Heart right ventricle (tissue), 16 donors: ENCODE measurements at regions not wholly inside any gene's neighbourhood (a gene's known extent, or its start where the extent isn't known, plus 50 kb on each side); places are given as distances from the start of the nearest gene placed in this dataset.

Experiments
- ATAC-seq, 8 donors: fragments of 200-7000 bp; cut with Tn5 transposase; one replicate each; pipeline ENCODE4 v1.9.1; 2020; ENCODE audit warnings: mild to moderate bottlenecking in 8 of 8, moderate library complexity in 8 of 8, moderate number of reproducible peaks in 1 of 8
- DNase-seq, 2 donors: peaks; one replicate each; pipeline ENCODE4 v3.0.0-alpha.2; 2020
- H3K27ac ChIP-seq, 10 donors: fragments of 200-600 bp; sonication (generic) in 2 of 10; one replicate each; pipeline versions ENCODE4 v1.5.0 to v1.8.0; 2020 to 2022; ENCODE audit warnings: mild to moderate bottlenecking in 3 of 10
- H3K27me3 ChIP-seq, 7 donors: fragments of 200-600 bp; one replicate each; pipeline ENCODE4 v1.8.0; 2021 to 2022; ENCODE audit warnings: mild to moderate bottlenecking in 2 of 7
- H3K36me3 ChIP-seq, 9 donors: fragments of 200-600 bp; sonication (generic) in 1 of 9; one replicate each; pipeline versions ENCODE4 v1.5.0 to v1.8.0; 2020 to 2022; ENCODE audit warnings: mild to moderate bottlenecking in 2 of 9
- H3K4me1 ChIP-seq, 9 donors: fragments of 200-600 bp; sonication (generic) in 1 of 9; one replicate each; pipeline versions ENCODE4 v1.5.0 to v1.8.0; 2020 to 2022; ENCODE audit warnings: mild to moderate bottlenecking in 4 of 9
- H3K4me3 ChIP-seq, 10 donors: fragments of 200-600 bp; sonication (generic) in 2 of 10; one replicate each; pipeline versions ENCODE4 v1.5.0 to v1.8.0; 2020 to 2022; ENCODE audit warnings: mild to moderate bottlenecking in 7 of 10, moderate library complexity in 2 of 10
- H3K9me3 ChIP-seq, 11 donors: fragments of 200-600 bp in 10 of 11; sonication (generic) in 2 of 11; one replicate each; pipeline versions ENCODE4 v1.5.0 to v1.8.0; 2013 to 2022; ENCODE audit warnings: mild to moderate bottlenecking in 2 of 11, control low read depth in 1 of 11, moderate library complexity in 1 of 11
- WGBS, 2 donors: extraction: QIAGEN DNeasy Blood & Tissue Kit; methylation state at CpG; one replicate each; pipeline ENCODE4 v1.1.7; 2013; ENCODE audit warnings: inconsistent platforms in 1 of 2; 5-methylcytosine and 5-hydroxymethylcytosine counted together
- intact Hi-C, 10 donors: fragments of 100-400 bp; cut with DNase I; formaldehyde crosslinking; loops; one replicate each; pipeline versions ENCODE4 v1.11.1 to v1.14.2; 2022
- TF ChIP-seq, protein P1 (sequence below), 9 donors: fragments of 200-600 bp; sonication (generic) in 2 of 9; IDR thresholded peaks; one replicate each; pipeline versions ENCODE4 v1.5.0 to v1.8.0; 2021 to 2022; ENCODE audit warnings: antibody characterized with exemption in 9 of 9, mild to moderate bottlenecking in 5 of 9, moderate library complexity in 1 of 9
- donor health status: Arrhythmogenic right ventricular cardiomyopathy.
- donor health status: ischemic (EF 13 %, LVEDD 7.1; RV severe dilation, severe dysfunction).
- donor health status: healthy with polysubstance abuse.
- donor health status: DM: no; HTN: yes; CAD: no.
- donor health status: DM: no; HTN: no; CAD: no.
- donor health status: ischemic (EF 25% LVEDD 6.9; RV normal size, moderate dysfunction).
- donor health status: ischemic (EF 25% LVEDD 5.7; RV mildly dilated, moderate dysfunction).
- donor health status: healthy.
- donor health status: DM: yes; HTN: yes; CAD: no.
- donor health status: Ischemic cardiomyopathy.
- donor health status: ischemic (EF 35%, LVEDD 5.7; RV mildly dilated, moderate dysfunction).
- donor health status: nonischemic (EF 11% LVEDD 7.7; RV severe dilation, severe dysfunction).
- donor health status: DM: yes; HTN: yes; CAD: no.
- donor health status: PGD.
- donor health status: ischemic (EF 29% LVEDD 5.4; RV normal size, mild dysfunction).
- donor health status: nonischemic (EF 23%, LVEDD 6.1; RV moderate dilation, normal function).

DNA sequence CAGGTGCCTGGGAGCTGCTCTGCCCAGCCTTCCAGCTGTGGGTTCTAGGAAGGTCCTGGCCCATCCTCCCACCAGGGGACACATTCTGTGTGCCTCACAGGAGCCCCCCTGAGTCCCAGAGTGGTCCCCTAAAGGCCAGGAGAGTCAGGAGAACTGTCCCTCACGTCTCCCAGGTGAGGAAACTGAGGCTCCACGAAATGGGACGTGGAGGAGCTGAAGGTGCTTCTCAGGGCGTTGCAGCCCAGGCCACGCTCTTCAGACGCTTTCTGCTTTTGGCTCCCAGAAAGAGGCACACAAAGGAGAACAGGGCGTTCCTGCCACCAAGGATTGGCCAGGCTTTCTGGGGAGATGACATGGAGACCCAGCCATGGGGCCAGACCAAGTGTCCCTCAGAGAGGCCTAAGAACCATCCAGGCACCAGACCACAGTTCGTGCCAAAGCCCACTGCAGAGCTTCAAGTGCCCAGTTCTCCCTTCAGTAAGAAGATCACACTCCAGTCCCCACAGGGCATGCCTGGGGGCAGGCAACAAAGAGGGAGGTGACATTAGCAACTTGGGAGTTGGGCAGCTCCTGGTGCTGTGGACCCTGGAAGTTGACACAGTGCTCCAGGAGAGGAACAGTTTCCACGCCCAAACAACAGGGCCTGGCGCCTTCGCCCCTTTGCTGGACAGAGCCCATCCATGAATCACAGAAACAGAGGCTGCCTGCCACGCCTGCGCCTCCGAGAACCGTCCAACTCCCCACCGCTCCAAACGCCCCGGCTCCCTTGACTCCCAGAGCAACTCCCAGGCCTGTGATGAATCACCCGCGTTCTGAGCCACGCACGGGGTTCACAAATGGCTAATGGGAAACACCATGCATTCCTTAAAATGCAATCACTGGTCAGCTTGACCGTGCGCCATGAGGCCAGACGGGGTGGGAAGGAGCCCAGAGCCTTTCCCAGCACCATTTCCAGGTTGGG is 589.2 kb downstream of the BRD1 start:
- intact Hi-C loops: no loop called here
- H3K4me3 ChIP-seq: no peak overlapping the region
- H3K4me1 ChIP-seq: no peaks in the 10 kb centered on the region
- H3K27ac ChIP-seq: no peak overlapping the region
- DNase-seq (no peak), ATAC-seq (no peak)
- no peaks in the 10 kb centered on the region for H3K9me3 ChIP-seq
- peaks cover 0 to 17% (median 13%) of the 10 kb centered on the region in 7 donors for H3K27me3 ChIP-seq
- no peaks in the 10 kb centered on the region for H3K36me3 ChIP-seq
- 76 to 77% methylated on average over 25 of the region's 25 CpGs for WGBS, 2 donors
- TF ChIP-seq, protein P1, sequence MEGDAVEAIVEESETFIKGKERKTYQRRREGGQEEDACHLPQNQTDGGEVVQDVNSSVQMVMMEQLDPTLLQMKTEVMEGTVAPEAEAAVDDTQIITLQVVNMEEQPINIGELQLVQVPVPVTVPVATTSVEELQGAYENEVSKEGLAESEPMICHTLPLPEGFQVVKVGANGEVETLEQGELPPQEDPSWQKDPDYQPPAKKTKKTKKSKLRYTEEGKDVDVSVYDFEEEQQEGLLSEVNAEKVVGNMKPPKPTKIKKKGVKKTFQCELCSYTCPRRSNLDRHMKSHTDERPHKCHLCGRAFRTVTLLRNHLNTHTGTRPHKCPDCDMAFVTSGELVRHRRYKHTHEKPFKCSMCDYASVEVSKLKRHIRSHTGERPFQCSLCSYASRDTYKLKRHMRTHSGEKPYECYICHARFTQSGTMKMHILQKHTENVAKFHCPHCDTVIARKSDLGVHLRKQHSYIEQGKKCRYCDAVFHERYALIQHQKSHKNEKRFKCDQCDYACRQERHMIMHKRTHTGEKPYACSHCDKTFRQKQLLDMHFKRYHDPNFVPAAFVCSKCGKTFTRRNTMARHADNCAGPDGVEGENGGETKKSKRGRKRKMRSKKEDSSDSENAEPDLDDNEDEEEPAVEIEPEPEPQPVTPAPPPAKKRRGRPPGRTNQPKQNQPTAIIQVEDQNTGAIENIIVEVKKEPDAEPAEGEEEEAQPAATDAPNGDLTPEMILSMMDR (IDR thresholded peaks at IDR 0.05): no peak

DNA sequence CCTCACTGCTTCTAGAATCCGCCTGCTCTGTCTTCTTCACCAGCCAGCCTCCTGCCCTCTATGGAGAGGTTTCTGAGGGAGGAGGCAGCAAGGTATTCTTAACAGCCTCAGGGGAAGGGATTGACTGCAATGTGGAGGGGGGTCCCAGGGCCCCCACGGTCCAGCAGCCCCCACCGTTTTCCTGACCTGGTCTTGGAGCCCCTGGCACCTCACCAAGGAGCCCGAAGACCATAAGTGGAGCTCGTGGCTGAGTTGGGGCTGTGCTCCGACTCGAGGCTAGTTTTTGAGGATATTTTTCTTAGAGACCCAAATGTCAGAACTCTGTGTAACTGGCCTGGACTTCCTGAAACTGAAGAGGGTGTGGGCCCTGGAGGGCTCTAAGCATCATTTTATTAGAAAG is 590.0 kb downstream of the BRD1 start:
- intact Hi-C loops: no loop called here
- 42 to 60% methylated on average over 7 of the region's 7 CpGs for WGBS, 2 donors
- no peaks in the 10 kb centered on the region for H3K9me3 ChIP-seq
- no peak for DNase-seq
- H3K4me1 ChIP-seq: no peaks in the 10 kb centered on the region
- TF ChIP-seq, protein P1 (IDR thresholded peaks at IDR 0.05): no peak
- no peak overlapping the region for H3K27ac ChIP-seq
- H3K27me3 ChIP-seq: peaks cover 0 to 22% (median 13%) of the 10 kb centered on the region in 7 donors
- no peak for ATAC-seq
- H3K4me3 ChIP-seq: no peak overlapping the region
- H3K36me3 ChIP-seq: no peaks in the 10 kb centered on the region

- Histone ChIP-seq H3K36me3 (no peaks in the 10 kb centered on the region), H3K9me3 (no peaks in the 10 kb centered on the region), H3K4me1 (no peaks in the 10 kb centered on the region), H3K27ac (no peak overlapping the region), H3K27me3 (peaks cover 0 to 24% (median 15%) of the 10 kb centered on the region in 7 donors), H3K4me3 (no peak overlapping the region)
- ATAC-seq (no peak), DNase-seq (no peak)
- TF ChIP-seq, protein P1 (IDR thresholded peaks at IDR 0.05): no peak
- intact Hi-C loops: no loop called here
- WGBS, 2 donors: 61 to 74% methylated on average over 3 of the region's 3 CpGs
Observed at GRCh38 chr22:49237279-49237678, 590.4 kb downstream of the BRD1 start.

DNA sequence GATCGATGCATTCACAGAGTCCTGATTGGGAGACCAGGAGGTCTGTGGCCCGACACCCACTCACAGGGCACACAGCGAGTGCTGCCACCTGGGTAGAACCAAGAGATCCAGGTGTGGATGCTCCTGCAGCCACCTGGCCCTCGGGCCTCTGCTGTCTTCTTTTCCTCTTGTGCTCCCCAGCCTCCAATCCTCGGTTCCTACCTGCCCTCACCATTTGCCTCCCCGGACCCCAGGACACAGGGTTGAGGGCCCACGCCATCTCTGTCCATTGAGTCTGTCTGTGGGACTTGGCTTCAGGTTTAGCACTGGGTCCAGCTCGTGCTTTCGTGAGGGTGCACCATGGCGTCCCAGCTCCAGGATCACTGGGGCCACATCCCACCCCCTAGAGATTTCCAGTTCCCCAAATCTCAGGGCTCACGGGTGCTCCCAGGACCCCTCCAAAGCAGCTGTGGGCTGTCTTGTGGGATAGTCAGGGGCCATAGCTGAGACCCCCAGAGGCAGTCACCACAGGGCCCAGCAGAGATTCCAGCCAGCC is 591.1 kb downstream of the BRD1 start:
- Histone ChIP-seq H3K4me3 (no peak overlapping the region), H3K27me3 (peaks cover 0 to 27% (median 12%) of the 10 kb centered on the region in 7 donors), H3K4me1 (no peaks in the 10 kb centered on the region), H3K27ac (no peak overlapping the region), H3K9me3 (no peaks in the 10 kb centered on the region), H3K36me3 (no peaks in the 10 kb centered on the region)
- TF ChIP-seq, protein P1 (IDR thresholded peaks at IDR 0.05): no peak
- ATAC-seq (no peak), DNase-seq (no peak)
- intact Hi-C loops: no loop called here
- WGBS, 2 donors: 86 to 88% methylated on average over 11 of the region's 11 CpGs
